SIG-M5 treated with dmso at 0.1 percent for 504 hours (cell line): ENCODE measurements at regions not wholly inside any gene's neighbourhood (a gene's known extent, or its start where the extent isn't known, plus 50 kb on each side); places are given as distances from the start of the nearest gene placed in this dataset.

Experiments used
- DNase-seq: peaks from one replicate; lab custom pipeline; 2025; ENCODE audit not compliant: unreplicated experiment; lab: John Stamatoyannopoulos, UW

DNA sequence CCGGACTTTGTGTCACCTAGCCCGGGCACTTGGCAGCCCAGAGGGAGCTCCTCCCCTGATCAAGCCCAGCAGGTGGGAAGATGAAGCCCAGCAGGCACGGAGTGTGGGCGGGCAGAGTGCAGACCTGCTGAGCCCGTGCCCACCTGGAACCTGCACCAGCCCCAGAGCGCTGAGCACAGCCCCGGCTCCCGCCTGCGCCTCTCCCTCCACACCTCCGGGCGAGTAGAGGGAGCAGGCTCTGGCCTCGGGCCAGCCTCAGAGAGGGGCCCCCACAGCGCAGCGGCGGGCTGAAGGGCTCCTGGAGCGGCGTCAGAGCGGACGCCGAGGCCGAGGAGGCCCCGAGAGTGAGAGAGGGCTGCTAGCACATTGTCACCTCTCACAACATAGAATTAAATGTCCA is 257.7 kb downstream of the VGLL3 start:
- DNase-seq = no peak

DNA sequence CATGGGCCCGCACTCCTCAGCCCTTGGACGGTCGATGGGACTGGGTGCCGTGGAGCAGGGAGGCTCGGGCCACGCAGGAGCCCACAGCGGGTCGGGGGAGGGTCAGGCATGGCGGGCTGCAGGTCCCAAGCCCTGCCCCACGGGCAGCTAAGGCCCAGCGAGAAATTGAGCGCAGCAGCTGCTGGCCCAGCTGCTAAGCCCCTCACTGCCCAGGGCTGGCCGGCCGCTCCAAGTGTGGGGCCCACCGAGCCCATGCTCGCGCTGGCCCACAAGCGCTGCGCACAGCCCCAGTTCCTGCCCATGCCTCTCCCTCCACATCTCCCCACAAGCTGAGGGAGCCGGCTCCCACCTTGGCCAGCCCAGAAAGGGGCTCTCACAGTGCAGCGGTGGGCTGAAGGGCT is 259.4 kb downstream of the VGLL3 start:
- no peak for DNase-seq

DNA sequence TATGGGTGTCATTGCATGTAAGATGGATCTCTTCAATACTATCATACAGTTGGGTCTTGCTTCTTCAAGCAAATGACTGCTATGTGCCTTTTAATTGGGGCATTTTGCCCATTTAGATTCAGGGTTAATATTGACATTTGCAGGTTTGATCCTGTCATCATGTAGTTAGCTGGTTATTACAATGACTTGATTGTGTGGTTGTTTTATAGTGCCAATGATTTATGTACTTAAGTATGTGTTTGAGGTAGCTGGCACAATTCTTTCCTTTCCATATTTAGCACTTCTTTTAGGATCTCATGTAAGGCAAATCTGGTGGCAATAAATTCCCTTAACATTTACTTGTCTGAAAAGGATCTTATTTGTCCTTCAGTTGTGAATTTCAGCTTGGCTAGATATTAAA is 267.5 kb downstream of the VGLL3 start:
- DNase-seq = no peak

DNA sequence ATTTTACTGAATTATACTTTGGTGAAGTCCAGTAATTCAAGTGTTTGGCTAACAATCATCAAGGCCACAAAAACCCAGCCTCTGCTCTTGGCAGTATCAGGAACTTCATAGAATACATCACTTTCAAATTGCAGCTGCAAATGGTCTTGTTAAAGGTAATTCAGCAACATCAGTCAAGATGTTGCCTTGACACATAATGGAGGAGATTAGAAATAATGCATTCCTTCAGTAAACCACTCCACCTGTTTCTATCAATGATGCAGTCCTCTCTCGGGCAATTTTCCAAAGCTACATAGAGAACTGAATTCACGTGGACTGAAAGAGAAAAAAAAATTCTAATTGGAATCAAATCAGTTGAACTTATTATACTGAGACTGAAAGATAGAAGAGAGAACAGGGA is 279.3 kb downstream of the VGLL3 start:
- no peak for DNase-seq

- DNase-seq = no peak
Measured at GRCh38 chr3:86708893-86709292, 282.1 kb downstream of the VGLL3 start.

DNA sequence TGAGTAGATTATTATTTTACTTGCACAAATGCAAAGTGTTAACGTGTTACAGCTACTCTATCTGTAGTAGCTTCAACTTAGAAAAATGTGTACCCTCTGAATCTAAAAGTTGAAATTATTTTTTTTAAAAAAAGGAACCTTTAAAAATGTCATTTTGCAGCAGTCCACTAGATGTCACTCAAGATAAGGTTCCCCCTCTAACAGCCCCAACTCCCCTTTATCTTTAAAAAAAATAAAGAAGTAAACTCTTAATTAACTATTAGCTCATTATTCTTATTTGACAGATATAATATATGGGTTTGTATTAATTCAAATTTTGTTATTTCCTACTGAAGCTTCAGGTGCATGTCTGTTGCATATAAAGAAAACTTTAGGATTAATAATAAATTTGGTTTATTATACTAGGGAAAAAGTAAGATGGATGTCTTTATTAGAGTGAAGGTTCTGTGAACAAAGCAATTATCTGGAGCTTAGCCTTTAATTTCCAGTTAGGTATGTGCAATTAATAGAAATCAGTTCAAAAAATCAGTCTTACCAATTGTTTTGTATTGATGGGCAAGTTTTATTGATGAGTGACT is 288.5 kb downstream of the VGLL3 start:
- peak; percentile 53 for DNase-seq

- no peak for DNase-seq
Measured at GRCh38 chr3:86695752-86696151, 295.2 kb downstream of the VGLL3 start.

GRCh38 chr3:86673991-86674390 is 317.0 kb downstream of the VGLL3 start:
- no peak for DNase-seq

GRCh38 chr3:86661817-86662216 is 329.1 kb downstream of the VGLL3 start:
- DNase-seq = no peak

DNA sequence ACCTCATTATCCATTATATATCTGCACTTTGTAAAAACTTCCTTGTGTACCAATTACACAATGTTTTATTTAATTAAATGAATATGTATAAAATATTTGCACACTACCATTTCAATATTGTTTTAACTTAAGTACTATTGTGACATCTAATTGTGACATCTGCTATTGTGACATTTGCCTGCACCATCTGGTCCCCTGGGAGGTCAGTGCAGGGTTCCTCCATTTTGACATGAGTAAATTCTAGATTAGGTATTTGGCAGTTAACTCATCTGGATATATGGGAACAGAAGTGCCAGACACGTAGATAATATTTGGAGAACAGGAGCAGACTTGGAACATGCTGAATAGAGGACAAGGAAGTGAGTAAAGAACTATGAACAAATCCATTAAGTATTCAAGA is 332.1 kb downstream of the VGLL3 start:
- peak; percentile 14 for DNase-seq

DNA sequence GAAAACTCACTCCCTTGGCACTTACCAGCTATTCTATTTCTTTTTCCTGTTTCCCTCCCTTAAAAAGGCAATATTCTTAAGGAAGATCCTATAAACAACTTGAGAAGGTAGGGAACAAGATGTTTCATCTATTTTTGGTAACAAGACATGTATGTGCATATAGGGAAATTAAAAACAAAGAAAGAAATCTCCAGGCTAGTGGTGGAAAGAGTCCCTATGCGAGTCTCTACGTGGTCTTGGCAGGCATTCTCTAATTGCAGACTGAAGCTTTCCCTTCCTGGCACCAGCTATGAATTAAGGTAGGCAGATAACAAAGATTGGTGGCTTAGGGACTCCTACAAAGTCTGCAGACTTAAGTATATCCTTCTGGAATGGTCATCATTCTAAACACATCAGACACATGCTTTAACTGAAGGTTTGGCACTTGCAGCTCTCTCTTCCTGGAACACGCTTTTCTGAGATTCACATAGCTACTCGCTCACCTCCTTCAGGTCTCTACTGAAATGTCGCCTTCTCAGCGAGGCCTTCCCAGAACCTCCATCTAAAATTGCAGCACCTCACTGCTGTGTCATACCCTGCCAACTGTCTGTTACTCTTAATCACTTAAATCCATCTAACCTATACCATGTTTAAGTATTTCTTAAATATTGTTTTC is 336.0 kb downstream of the VGLL3 start:
- DNase-seq = no peak

GRCh38 chr3:86653661-86654205 is 337.2 kb downstream of the VGLL3 start:
- no peak for DNase-seq

DNA sequence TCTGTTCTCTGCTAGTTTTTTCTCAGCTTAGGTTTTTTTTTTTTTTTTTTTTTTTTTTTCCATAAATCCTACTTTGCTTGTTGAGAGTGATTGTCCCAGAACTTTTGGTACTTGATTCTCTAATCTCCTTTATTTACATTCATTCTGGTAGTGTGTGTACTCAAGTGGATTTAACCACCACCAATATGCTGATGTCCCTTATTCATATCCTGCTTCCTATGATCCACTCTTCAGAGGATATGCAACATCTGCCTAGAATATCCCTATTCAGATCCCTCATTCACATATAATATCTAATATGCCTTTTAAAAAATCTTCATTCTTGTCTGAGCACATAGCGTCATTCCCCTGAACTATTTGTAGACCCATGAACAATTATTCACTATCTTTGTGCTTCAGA is 342.9 kb downstream of the VGLL3 start:
- DNase-seq = no peak

DNA sequence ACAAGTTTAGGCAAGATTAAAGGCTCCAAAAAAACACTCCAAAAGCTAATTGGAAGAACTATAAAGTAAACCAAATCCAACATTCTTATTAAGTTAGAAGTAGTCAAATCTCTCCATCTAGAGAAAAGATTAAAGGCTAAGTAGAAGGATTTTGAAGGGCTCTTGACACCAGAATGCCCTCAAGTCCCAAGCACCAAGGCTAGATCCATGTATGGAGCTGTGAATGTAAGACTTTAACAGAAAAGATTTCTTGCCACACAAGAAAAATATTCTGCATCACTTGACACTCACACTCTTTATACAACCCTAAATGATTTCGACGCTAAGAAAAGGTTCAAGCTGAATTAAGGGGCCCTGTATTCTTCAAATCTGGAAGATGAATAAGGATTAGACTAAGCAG is 345.2 kb downstream of the VGLL3 start:
- no peak for DNase-seq

- DNase-seq = no peak
Measured at GRCh38 chr3:86634361-86634760, 356.6 kb downstream of the VGLL3 start.

GRCh38 chr3:86629511-86629910 is 361.4 kb downstream of the VGLL3 start:
- no peak for DNase-seq

- DNase-seq = no peak
Measured at GRCh38 chr3:86624192-86624591, 366.8 kb downstream of the VGLL3 start.

DNA sequence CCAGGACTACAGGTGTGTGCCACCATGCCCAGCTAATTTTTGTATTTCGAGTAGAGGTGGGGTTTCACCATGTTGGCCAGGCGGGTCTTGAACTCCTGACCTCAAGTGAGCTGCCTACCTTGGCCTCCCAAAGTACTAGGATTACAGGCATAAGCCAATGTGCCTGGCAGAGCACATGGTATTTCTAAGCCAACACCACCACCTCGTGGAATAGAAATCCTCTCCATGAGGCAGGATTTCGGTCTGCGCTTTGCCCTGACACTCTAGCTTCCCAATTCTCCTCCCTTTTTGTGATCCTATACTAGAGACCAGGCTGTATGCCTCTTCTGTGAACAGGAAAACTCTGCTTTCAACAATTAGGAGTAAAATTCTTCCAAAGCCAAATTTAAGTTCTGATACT is 372.2 kb downstream of the VGLL3 start:
- no peak for DNase-seq

DNA sequence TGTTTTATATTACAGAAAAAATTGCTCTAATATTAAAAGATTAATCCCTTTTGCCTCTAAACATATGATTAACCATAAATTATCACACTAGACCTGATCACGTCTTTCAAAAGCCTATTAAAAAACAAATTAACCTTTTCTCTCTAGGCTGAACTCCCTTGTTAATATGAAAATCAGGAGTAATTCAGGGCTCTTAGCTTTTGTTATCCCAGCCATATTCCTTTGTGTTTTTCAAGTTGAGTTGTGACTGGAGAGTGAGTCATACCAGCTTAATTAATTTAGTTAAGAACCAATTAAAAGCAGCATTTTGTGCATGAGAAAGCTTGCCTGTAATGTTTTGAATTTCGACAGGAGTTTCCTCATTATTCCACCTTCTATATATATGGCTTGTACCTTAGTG is 385.8 kb downstream of the VGLL3 start:
- no peak for DNase-seq

- DNase-seq = no peak
Measured at GRCh38 chr3:86595696-86596095, 395.3 kb downstream of the VGLL3 start.

DNA sequence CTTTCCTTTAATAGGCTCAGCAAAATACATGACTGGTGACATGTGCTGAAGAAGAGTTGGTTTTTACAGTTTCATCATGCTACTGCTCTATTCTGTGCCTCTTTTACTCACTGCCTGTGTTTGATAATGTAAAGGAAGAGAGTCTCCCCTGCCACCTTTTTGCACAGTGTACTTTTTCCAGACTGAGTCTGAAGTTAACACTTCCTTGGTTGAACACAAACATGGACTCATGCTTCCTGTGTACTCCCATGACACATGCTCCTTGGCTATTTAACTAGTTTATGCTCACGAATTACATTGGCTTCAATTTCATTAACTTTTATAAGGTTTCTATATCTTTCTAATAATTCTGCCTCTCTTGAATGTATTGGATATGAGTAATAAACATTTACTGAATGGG is 396.1 kb downstream of the VGLL3 start:
- no peak for DNase-seq

DNA sequence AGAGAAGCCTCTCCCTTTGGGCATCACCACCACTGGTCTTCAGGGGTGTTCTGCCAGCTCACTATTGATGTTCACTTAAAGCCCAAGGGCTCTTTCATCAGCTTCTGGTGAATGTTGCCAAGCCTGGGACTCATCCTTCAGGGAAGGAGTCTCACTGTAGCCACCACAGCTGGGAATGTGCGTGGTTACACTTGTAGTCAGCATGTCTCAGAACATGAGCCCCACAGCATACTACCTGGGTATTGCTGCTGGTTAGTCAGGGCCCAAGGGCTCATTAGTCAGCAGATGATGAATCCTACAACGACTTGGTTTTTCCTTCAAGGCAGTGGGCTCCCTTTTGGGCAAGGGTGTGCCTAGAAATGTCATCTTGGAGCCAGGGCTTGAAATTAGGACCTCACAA is 412.9 kb downstream of the VGLL3 start:
- no peak for DNase-seq

GRCh38 chr3:86563400-86563970 is 427.5 kb downstream of the VGLL3 start:
- DNase-seq = peak; percentile 60
